ENCODE measurements at regions not wholly inside any gene's neighbourhood (a gene's known extent, or its start where the extent isn't known, plus 50 kb on each side); places are given as distances from the start of the nearest gene placed in this dataset.
"Not testable (repeated sequence)": the region's sequence is repeated elsewhere in the genome, so short reads cannot be mapped to it uniquely, and the experiment has no call there.

DNA sequence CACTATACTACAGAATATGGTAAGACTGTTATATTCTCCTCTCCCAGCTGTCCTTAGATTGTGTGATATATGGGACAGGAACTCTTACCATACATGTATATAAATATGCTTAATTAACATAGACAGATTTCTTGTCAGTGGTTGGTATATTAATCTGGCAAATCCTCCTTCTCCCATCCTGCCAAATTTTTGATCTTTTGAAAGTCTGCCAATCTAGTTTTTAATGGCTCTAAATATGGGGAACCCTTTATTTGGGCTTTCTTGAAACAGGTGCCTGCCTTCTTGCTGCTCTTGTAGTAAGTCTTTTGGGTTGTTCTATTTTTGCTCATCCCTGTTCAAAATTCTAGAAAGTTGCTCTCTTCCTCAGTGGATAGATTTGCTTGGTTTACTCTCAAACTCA, 63.5 kb downstream of the SPATA31D1 start:
- DNase-seq (ENCODE audit: low read depth) = no peak
- TF ChIP-seq, protein P1, sequence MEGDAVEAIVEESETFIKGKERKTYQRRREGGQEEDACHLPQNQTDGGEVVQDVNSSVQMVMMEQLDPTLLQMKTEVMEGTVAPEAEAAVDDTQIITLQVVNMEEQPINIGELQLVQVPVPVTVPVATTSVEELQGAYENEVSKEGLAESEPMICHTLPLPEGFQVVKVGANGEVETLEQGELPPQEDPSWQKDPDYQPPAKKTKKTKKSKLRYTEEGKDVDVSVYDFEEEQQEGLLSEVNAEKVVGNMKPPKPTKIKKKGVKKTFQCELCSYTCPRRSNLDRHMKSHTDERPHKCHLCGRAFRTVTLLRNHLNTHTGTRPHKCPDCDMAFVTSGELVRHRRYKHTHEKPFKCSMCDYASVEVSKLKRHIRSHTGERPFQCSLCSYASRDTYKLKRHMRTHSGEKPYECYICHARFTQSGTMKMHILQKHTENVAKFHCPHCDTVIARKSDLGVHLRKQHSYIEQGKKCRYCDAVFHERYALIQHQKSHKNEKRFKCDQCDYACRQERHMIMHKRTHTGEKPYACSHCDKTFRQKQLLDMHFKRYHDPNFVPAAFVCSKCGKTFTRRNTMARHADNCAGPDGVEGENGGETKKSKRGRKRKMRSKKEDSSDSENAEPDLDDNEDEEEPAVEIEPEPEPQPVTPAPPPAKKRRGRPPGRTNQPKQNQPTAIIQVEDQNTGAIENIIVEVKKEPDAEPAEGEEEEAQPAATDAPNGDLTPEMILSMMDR (conservative IDR thresholded peaks at IDR 0.05; ENCODE audit: control insufficient read depth, insufficient read depth, low read depth, low read length) = no peak
- H3K4me3 ChIP-seq (ENCODE audit: control insufficient read depth, low read depth, low read length) = no peak overlapping the region

DNA sequence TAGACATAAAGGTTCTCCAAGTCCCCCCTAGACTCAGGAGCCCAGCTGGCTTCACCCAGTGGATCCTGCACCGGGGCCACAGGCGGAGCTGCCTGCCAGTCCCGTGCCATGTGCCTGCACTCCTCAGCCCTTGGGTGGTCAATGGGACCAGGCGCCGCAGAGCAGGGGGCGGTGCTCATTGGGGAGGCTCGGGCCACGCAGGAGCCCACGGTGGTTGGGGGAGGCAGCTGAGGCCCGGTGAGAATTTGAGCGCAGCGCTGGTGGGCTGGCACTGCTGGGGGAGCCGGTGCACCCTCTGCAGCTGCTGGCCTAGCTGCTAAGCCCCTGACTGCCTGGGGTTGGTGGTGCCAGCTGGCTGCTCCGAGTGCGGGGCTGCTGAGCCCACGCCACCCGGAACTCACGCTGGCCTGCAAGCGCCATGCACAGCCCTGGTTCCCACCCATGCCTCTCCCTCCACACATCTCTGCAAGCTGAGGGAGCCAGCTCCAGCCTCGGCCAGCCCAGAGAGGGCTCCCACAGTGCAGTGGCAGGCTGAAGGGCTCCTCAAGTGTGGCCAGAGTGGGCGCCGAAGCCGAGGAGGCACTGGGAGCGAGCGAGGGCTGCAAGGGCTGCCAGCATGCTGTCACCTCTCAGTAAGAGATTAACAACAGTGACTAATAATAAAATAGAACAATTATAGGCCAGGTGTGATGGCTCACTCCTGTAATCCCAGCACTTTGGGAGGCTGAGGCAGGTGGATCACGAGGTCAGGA, 65.9 kb downstream of the SPATA31D1 start:
- DNase-seq (ENCODE audit: low read depth) = no peak
- TF ChIP-seq, protein P1 (conservative IDR thresholded peaks at IDR 0.05; ENCODE audit: control insufficient read depth, insufficient read depth, low read depth, low read length) = no peak
- H3K4me3 ChIP-seq (ENCODE audit: control insufficient read depth, low read depth, low read length) = no peak overlapping the region

DNA sequence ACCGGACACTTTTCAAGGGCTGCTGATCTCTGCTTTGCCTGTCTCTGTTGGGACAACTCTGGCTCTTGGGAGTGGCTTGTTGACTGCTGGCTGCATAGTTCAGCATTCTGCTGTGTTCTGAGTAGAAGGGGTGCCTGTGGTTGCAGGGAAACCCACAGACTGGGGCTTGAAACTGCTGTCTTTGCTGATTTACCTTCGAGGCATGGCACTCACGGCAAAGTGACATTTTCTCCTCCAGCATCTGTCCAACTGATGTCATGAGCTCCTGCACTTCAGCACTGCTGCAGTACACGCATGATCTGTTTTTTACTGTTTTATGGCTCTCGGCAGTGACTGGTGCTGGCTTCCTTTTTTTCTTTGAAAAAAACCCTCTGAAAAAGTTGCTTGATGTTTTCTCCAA, 69.2 kb downstream of the SPATA31D1 start:
- no peak for DNase-seq (ENCODE audit: low read depth)
- TF ChIP-seq, protein P1 (conservative IDR thresholded peaks at IDR 0.05; ENCODE audit: control insufficient read depth, insufficient read depth, low read depth, low read length) = no peak

DNA sequence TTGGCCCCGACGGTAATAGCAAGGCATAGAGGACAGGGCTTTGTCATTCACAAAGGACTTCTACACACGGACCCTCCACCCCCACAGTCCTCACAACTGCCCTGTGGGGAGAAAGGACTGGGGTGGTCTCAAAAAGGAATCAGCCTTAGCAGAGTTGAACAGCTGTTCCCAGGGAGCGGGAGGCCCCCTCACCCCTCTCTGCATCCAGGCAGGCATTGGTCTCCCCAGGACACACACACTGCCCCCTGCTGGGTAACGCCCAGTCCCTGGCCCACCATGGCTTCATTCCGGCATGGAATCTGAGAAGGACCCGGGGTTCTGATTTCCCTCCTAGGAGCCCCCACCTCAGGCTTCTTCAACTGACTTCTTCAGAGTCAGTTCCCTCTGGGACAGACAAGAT, 73.2 kb downstream of the SPATA31D1 start:
- DNase-seq (ENCODE audit: low read depth); H3K4me3 ChIP-seq (ENCODE audit: control insufficient read depth, low read depth, low read length): not testable (repeated sequence)

More for the DNA sequence above, 69.2 kb downstream of the SPATA31D1 start:
- no peak overlapping the region for H3K4me3 ChIP-seq (ENCODE audit: control insufficient read depth, low read depth, low read length)

DNA sequence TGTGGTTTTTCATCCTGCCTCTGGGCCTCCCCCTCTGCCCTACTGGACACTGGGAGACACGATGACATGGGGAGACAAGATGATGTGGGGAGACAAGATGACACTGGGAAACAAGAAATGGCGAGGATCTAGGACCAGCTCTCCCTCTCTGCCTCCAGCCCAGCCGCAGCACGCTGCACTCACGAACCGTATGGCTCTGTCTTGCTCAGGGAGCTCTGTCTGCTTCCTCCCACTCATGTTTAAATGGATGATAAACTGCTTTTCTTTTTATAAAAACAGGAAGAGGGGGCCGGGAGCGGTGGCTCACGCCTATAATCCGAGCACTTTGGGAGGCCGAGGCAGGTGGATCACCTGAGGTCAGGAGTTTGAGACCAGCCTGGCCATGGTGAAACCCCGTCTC, 73.7 kb downstream of the SPATA31D1 start:
- H3K4me3 ChIP-seq (ENCODE audit: control insufficient read depth, low read depth, low read length) = no peak overlapping the region
- TF ChIP-seq, protein P1 (conservative IDR thresholded peaks at IDR 0.05; ENCODE audit: control insufficient read depth, insufficient read depth, low read depth, low read length) = no peak
- DNase-seq (ENCODE audit: low read depth) = no peak

DNA sequence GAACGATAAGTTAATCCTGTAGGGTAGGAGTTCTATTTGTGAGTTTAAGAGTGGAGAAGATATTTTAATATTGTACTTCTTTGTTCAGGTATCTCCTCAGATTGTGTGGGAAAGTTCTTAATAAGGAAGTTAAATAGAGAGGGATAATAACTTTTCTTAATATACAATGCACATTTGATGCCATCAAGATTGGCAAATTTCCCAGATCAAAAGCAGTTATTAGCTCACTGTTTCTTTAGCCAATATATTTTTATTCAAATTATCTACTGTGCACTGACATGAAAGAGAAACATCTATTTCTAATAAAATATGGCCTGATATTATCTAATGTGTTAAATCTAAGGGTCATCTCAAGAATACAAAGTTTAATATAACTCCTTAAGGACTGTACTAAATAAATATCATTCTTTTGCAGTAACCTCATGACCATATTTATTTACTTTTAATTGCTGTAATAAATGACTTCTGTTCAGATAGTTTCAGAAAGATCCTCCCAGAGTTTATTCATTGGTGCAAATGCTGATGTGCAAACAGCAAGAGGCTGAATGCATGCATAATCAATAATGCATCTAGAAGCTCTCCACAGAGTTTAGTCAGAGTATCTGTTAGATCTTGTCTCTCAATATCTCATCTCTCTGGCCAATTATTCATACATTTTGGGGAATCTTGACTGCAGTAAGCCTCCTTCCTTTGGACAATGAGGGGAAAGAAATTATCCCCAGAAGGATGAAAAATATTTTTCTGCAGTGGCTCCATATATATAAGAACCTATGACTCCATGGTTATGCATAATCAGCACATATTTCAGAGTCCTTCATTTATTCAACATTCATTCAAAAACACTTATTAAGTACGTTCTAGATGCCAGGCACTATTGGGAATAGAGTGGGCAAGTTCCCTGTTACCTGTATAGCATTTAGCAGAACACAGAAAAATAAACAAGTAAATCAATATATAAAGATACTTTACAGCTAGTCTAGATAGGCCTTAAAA, 85.3 kb downstream of the SPATA31D1 start:
- TF ChIP-seq, protein P1 (conservative IDR thresholded peaks at IDR 0.05; ENCODE audit: control insufficient read depth, insufficient read depth, low read depth, low read length) = no peak
- H3K4me3 ChIP-seq (ENCODE audit: control insufficient read depth, low read depth, low read length) = no peak overlapping the region
- no peak for DNase-seq (ENCODE audit: low read depth)

DNA sequence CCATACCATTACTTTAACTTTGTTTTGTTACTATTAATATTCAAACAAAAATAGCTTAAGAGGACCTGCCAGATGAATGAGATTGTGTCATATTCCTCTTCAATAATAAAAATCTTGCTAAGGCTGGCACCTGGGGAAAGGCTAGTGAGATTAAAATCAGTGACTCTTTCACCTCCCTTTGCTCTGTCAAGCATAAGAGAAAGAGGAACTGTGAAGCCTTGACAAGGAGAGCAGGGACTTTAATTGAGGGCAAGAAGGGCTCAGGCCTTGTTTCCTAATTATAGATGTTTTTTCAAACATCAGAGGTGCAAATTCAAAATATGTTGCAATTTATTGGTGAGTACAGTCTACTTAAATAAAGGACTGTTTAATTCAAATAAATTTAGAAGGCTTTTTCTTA, 91.7 kb downstream of the SPATA31D1 start:
- DNase-seq (ENCODE audit: low read depth) = no peak
- TF ChIP-seq, protein P1 (conservative IDR thresholded peaks at IDR 0.05; ENCODE audit: control insufficient read depth, insufficient read depth, low read depth, low read length) = no peak
- no peak overlapping the region for H3K4me3 ChIP-seq (ENCODE audit: control insufficient read depth, low read depth, low read length)

Measured in fibroblast of mammary gland (primary cell).